Endometrial microvascular endothelial cells (primary cell): ENCODE measurements at regions not wholly inside any gene's neighbourhood (a gene's known extent, or its start where the extent isn't known, plus 50 kb on each side); places are given as distances from the start of the nearest gene placed in this dataset.
"Not testable (repeated sequence)": the region's sequence is repeated elsewhere in the genome, so short reads cannot be mapped to it uniquely, and the experiment has no call there.

ENCODE experiments used
- in situ Hi-C: cut with HindIII; loops from 2 replicates; pipeline ENCODE4 v1.10.0; 2017; ENCODE audit warnings: low sequenced_read_pairs, low pct_unique_long_range_greater_than_20kb; ENCODE audit errors: inconsistent ontology term

- in situ Hi-C loops: not testable (repeated sequence)
Measured at GRCh38 chr2:187023996-187024395, 175.0 kb upstream of the ZSWIM2 start.

- in situ Hi-C loops: no loop called here
Measured at GRCh38 chr2:187017438-187017837, 168.5 kb upstream of the ZSWIM2 start.

- in situ Hi-C loops: no loop called here
Measured at GRCh38 chr2:187013058-187013457, 164.1 kb upstream of the ZSWIM2 start.

- in situ Hi-C loops: no loop called here
Measured at GRCh38 chr2:187011206-187011832, 162.3 kb upstream of the ZSWIM2 start.

GRCh38 chr2:187009483-187010239, 160.7 kb upstream of the ZSWIM2 start:
- in situ Hi-C loops: no loop called here

- in situ Hi-C loops: no loop called here
Measured at GRCh38 chr2:187008111-187008510, 159.1 kb upstream of the ZSWIM2 start.

- in situ Hi-C loops: no loop called here
Measured at GRCh38 chr2:187003611-187004010, 154.6 kb upstream of the ZSWIM2 start.

GRCh38 chr2:187003038-187003554, 154.1 kb upstream of the ZSWIM2 start:
- in situ Hi-C loops: no loop called here

GRCh38 chr2:187002242-187002641, 153.3 kb upstream of the ZSWIM2 start:
- in situ Hi-C loops: no loop called here

GRCh38 chr2:187001248-187001647, 152.3 kb upstream of the ZSWIM2 start:
- in situ Hi-C loops: no loop called here

GRCh38 chr2:186995092-186995491, 146.1 kb upstream of the ZSWIM2 start:
- in situ Hi-C loops: no loop called here

GRCh38 chr2:186992597-186992996, 143.6 kb upstream of the ZSWIM2 start:
- in situ Hi-C loops: no loop called here

- in situ Hi-C loops: no loop called here
Measured at GRCh38 chr2:186991766-186992417, 142.9 kb upstream of the ZSWIM2 start.

- in situ Hi-C loops: no loop called here
Measured at GRCh38 chr2:186984966-186985365, 136.0 kb upstream of the ZSWIM2 start.

- in situ Hi-C loops: no loop called here
Measured at GRCh38 chr2:186984481-186984880, 135.5 kb upstream of the ZSWIM2 start.

GRCh38 chr2:186980787-186981550, 132.0 kb upstream of the ZSWIM2 start:
- in situ Hi-C loops: no loop called here

GRCh38 chr2:186980117-186980442, 131.1 kb upstream of the ZSWIM2 start:
- in situ Hi-C loops: no loop called here

- in situ Hi-C loops: no loop called here
Measured at GRCh38 chr2:186979439-186980116, 130.6 kb upstream of the ZSWIM2 start.
